GM23248 (cell line): ENCODE measurements at regions not wholly inside any gene's neighbourhood (a gene's known extent, or its start where the extent isn't known, plus 50 kb on each side); places are given as distances from the start of the nearest gene placed in this dataset.

ENCODE experiments used
- EZH2 ChIP-seq: fragments of 200-600 bp; sonication (generic); IDR thresholded peaks from 2 replicates; pipeline ENCODE4 v1.6.1; 2018; ENCODE audit warnings: antibody characterized with exemption, mild to moderate bottlenecking; ENCODE audit not compliant: insufficient read depth, poor library complexity, severe bottlenecking
- EZH2phosphoT487 ChIP-seq: fragments of 200-600 bp; sonication (generic); IDR thresholded peaks from 2 replicates; pipeline ENCODE4 v1.6.1; 2018; ENCODE audit warnings: antibody characterized with exemption, moderate library complexity, mild to moderate bottlenecking, low read depth; ENCODE audit not compliant: insufficient read depth

GRCh38 chr7:35905555-35905954 is 104.7 kb downstream of the SEPTIN7 start:
- TF ChIP-seq EZH2phosphoT487 (no peak), EZH2 (no peak)
